ENCODE measurements at regions not wholly inside any gene's neighbourhood (a gene's known extent, or its start where the extent isn't known, plus 50 kb on each side); places are given as distances from the start of the nearest gene placed in this dataset.

DNA sequence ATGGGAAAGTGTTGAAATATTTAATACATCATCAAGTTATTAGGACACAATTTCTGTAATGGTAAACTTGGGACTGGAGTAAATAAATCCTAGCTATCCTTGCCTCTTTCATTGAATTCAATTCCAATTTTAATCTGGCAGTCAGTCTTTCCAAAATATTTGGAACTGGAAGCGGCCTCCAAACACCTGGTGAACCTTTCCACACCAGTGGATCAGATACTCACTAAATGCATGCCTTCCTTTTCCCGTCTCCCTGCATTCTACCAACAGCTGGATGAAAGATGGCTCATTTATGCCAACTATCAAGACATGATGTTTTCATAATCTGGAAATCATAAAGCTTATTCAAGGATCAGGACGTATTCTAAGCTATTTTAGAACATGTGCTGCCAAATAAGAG is 488.2 kb upstream of the SPHKAP start:
- TF ChIP-seq ZFP30 (CRISPR knock-in tag; IDR thresholded peaks at IDR 0.05) (no peak), ZFP3 (CRISPR knock-in tag; IDR thresholded peaks at IDR 0.05) (no peak), GLIS3 (CRISPR knock-in tag; IDR thresholded peaks at IDR 0.05) (no peak), ZNF565 (CRISPR knock-in tag; conservative IDR thresholded peaks at IDR 0.05; ENCODE audit: low read depth) (no peak), CSDC2 (CRISPR knock-in tag; IDR thresholded peaks at IDR 0.05) (no peak), RARB (CRISPR knock-in tag; IDR thresholded peaks at IDR 0.05) (no peak), TOX (CRISPR knock-in tag; IDR thresholded peaks at IDR 0.05; ENCODE audit: borderline replicate concordance) (no peak), ARNTL (CRISPR knock-in tag; IDR thresholded peaks at IDR 0.05; ENCODE audit: borderline replicate concordance, low read depth) (no peak), TSHZ2 (CRISPR knock-in tag; IDR thresholded peaks at IDR 0.05) (no peak), CSRNP3 (CRISPR knock-in tag; IDR thresholded peaks at IDR 0.05) (no peak), SNAI2 (CRISPR knock-in tag; IDR thresholded peaks at IDR 0.05) (no peak)
- TF ChIP-seq, protein P1, sequence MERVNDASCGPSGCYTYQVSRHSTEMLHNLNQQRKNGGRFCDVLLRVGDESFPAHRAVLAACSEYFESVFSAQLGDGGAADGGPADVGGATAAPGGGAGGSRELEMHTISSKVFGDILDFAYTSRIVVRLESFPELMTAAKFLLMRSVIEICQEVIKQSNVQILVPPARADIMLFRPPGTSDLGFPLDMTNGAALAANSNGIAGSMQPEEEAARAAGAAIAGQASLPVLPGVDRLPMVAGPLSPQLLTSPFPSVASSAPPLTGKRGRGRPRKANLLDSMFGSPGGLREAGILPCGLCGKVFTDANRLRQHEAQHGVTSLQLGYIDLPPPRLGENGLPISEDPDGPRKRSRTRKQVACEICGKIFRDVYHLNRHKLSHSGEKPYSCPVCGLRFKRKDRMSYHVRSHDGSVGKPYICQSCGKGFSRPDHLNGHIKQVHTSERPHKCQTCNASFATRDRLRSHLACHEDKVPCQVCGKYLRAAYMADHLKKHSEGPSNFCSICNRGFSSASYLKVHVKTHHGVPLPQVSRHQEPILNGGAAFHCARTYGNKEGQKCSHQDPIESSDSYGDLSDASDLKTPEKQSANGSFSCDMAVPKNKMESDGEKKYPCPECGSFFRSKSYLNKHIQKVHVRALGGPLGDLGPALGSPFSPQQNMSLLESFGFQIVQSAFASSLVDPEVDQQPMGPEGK (CRISPR knock-in tag; IDR thresholded peaks at IDR 0.05; ENCODE audit: borderline replicate concordance) = no peak
- TF ChIP-seq, protein P2, sequence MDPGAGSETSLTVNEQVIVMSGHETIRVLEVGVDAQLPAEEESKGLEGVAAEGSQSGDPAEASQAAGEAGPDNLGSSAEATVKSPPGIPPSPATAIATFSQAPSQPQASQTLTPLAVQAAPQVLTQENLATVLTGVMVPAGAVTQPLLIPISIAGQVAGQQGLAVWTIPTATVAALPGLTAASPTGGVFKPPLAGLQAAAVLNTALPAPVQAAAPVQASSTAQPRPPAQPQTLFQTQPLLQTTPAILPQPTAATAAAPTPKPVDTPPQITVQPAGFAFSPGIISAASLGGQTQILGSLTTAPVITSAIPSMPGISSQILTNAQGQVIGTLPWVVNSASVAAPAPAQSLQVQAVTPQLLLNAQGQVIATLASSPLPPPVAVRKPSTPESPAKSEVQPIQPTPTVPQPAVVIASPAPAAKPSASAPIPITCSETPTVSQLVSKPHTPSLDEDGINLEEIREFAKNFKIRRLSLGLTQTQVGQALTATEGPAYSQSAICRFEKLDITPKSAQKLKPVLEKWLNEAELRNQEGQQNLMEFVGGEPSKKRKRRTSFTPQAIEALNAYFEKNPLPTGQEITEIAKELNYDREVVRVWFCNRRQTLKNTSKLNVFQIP (CRISPR knock-in tag; IDR thresholded peaks at IDR 0.05; ENCODE audit: borderline replicate concordance, low read depth) = no peak
- TF ChIP-seq, protein P3, sequence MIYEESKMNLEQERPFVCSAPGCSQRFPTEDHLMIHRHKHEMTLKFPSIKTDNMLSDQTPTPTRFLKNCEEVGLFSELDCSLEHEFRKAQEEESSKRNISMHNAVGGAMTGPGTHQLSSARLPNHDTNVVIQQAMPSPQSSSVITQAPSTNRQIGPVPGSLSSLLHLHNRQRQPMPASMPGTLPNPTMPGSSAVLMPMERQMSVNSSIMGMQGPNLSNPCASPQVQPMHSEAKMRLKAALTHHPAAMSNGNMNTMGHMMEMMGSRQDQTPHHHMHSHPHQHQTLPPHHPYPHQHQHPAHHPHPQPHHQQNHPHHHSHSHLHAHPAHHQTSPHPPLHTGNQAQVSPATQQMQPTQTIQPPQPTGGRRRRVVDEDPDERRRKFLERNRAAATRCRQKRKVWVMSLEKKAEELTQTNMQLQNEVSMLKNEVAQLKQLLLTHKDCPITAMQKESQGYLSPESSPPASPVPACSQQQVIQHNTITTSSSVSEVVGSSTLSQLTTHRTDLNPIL (CRISPR knock-in tag; IDR thresholded peaks at IDR 0.05; ENCODE audit: low read depth) = no peak

Data from SK-N-SH treated with all-trans-retinoic acid at 6 μM for 48 hours (cell line).